ENCODE measurements at regions not wholly inside any gene's neighbourhood (a gene's known extent, or its start where the extent isn't known, plus 50 kb on each side); places are given as distances from the start of the nearest gene placed in this dataset.

GRCh38 chr2:128805918-128806317 is 487.2 kb upstream of the HS6ST1 start:
- Histone ChIP-seq H3K27me3 (no peaks in the 10 kb centered on the region), H3K36me3 (no peaks in the 10 kb centered on the region), H3K4me3 (no peak overlapping the region), H3K9me3 (no peaks in the 10 kb centered on the region), H3K4me1 (no peaks in the 10 kb centered on the region), H3K27ac (no peak overlapping the region)
- TF ChIP-seq CTCF (IDR thresholded peaks at IDR 0.05) (no peak), POLR2A (IDR thresholded peaks at IDR 0.05) (no peak)
- no peak for DNase-seq

GRCh38 chr2:128807317-128807716 is 488.6 kb upstream of the HS6ST1 start:
- Histone ChIP-seq H3K36me3 (no peaks in the 10 kb centered on the region), H3K4me1 (no peaks in the 10 kb centered on the region), H3K27me3 (no peaks in the 10 kb centered on the region), H3K4me3 (no peak overlapping the region), H3K27ac (no peak overlapping the region), H3K9me3 (no peaks in the 10 kb centered on the region)
- TF ChIP-seq POLR2A (IDR thresholded peaks at IDR 0.05) = no peak
- no peak for TF ChIP-seq CTCF (IDR thresholded peaks at IDR 0.05)
- no peak for DNase-seq

GRCh38 chr2:128808462-128809258 is 490.0 kb upstream of the HS6ST1 start:
- no peak overlapping the region for H3K27ac ChIP-seq
- DNase-seq = no peak
- H3K4me1 ChIP-seq = no peaks in the 10 kb centered on the region
- H3K4me3 ChIP-seq = no peak overlapping the region
- no peaks in the 10 kb centered on the region for H3K36me3 ChIP-seq
- no peaks in the 10 kb centered on the region for H3K27me3 ChIP-seq
- TF ChIP-seq POLR2A (IDR thresholded peaks at IDR 0.05) (no peak), CTCF (IDR thresholded peaks at IDR 0.05) (no peak)
- no peaks in the 10 kb centered on the region for H3K9me3 ChIP-seq

GRCh38 chr2:128809259-128809636 is 490.6 kb upstream of the HS6ST1 start:
- no peaks in the 10 kb centered on the region for H3K4me1 ChIP-seq
- no peak for DNase-seq
- no peaks in the 10 kb centered on the region for H3K36me3 ChIP-seq
- H3K27me3 ChIP-seq = no peaks in the 10 kb centered on the region
- no peaks in the 10 kb centered on the region for H3K9me3 ChIP-seq
- H3K27ac ChIP-seq = no peak overlapping the region
- H3K4me3 ChIP-seq = no peak overlapping the region
- TF ChIP-seq CTCF (IDR thresholded peaks at IDR 0.05) = no peak
- TF ChIP-seq POLR2A (IDR thresholded peaks at IDR 0.05) = no peak

- DNase-seq = no peak
- no peaks in the 10 kb centered on the region for H3K36me3 ChIP-seq
- H3K4me3 ChIP-seq = no peak overlapping the region
- no peak overlapping the region for H3K27ac ChIP-seq
- H3K27me3 ChIP-seq = no peaks in the 10 kb centered on the region
- no peaks in the 10 kb centered on the region for H3K4me1 ChIP-seq
- TF ChIP-seq POLR2A (IDR thresholded peaks at IDR 0.05) = no peak
- TF ChIP-seq CTCF (IDR thresholded peaks at IDR 0.05) = no peak
- no peaks in the 10 kb centered on the region for H3K9me3 ChIP-seq
Measured at GRCh38 chr2:128809880-128810279, 491.2 kb upstream of the HS6ST1 start.

Data from Peyer's patch (tissue), 4 donors.